H1 (cell line): ENCODE measurements at regions not wholly inside any gene's neighbourhood (a gene's known extent, or its start where the extent isn't known, plus 50 kb on each side); places are given as distances from the start of the nearest gene placed in this dataset.

Experiments used
- EP300 ChIP-seq, 2 experiments: IDR thresholded peaks; 1 replicate in 1 of 2; 2 replicates in 1 of 2; pipeline ENCODE4 v1.6.1; 2011 to 2012; ENCODE audit warnings: low read depth in 2 of 2, low read length in 2 of 2, mild to moderate bottlenecking in 2 of 2, borderline replicate concordance in 1 of 2, inconsistent platforms in 1 of 2, moderate library complexity in 1 of 2
- EZH2 ChIP-seq: fragments of 200-600 bp; sonication (generic); IDR thresholded peaks from 2 replicates; pipeline ENCODE4 v1.7.1; 2012; ENCODE audit warnings: low read depth, mild to moderate bottlenecking, moderate library complexity, low read length, inconsistent platforms; ENCODE audit not compliant: severe bottlenecking
- HDAC2 ChIP-seq, 2 experiments: fragments of 300-600 bp in 1 of 2; sonication (generic) in 1 of 2; IDR thresholded peaks; 2 replicates each; pipeline ENCODE4 v1.6.1; 2011 to 2012; ENCODE audit warnings: low read depth in 2 of 2, low read length in 2 of 2, mild to moderate bottlenecking in 2 of 2, moderate library complexity in 2 of 2, borderline replicate concordance in 1 of 2, inconsistent platforms in 1 of 2
- POLR2AphosphoS5 ChIP-seq: IDR thresholded peaks from 2 replicates; pipeline ENCODE4 v1.6.1; 2011; ENCODE audit warnings: low read depth, low read length
- SRF ChIP-seq: IDR thresholded peaks from 2 replicates; pipeline ENCODE4 v1.6.1; 2011; ENCODE audit warnings: mild to moderate bottlenecking, low read depth, low read length, moderate library complexity
- TF ChIP-seq, protein P1 (sequence below): fragments of 300-600 bp; sonication (generic); IDR thresholded peaks from 2 replicates; pipeline ENCODE4 v1.7.1; 2012; ENCODE audit warnings: low read length, moderate library complexity, mild to moderate bottlenecking, inconsistent platforms; ENCODE audit not compliant: insufficient replicate concordance
- TF ChIP-seq, protein P2 (sequence below): IDR thresholded peaks from 2 replicates; pipeline ENCODE4 v1.6.1; 2012; ENCODE audit warnings: inconsistent platforms
- TF ChIP-seq, protein P3 (sequence below), 3 experiments: IDR thresholded peaks; 1 replicate in 2 of 3; 2 replicates in 1 of 3; pipeline versions ENCODE4 v1.5.1 to v1.6.1; 2011; ENCODE audit warnings: low read length in 3 of 3, mild to moderate bottlenecking in 3 of 3, inconsistent platforms in 2 of 3, low read depth in 1 of 3, moderate library complexity in 1 of 3; ENCODE audit not compliant: insufficient read depth in 1 of 3; ENCODE audit errors: control extremely low read depth in 1 of 3

DNA sequence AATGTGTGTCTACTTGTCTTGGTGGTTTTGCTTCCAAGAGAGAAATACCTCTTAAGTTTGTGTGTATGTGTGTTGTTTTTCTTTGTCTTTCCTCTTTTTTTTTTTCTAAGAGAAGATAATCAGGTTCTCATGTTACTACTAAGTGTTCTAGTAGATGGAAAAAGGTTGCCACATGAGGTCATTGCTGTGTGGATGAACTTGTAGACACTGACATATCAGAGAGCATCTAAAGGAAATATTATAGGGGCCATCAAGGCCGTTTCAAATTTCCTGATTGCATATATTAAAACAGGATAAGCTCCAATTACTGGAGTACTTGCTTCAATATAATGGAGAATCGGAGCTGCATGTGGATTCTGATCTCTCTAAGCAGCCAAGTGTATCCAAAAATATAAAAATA is 747.5 kb downstream of the NR2F2 start (continued):
- TF ChIP-seq, protein P1, sequence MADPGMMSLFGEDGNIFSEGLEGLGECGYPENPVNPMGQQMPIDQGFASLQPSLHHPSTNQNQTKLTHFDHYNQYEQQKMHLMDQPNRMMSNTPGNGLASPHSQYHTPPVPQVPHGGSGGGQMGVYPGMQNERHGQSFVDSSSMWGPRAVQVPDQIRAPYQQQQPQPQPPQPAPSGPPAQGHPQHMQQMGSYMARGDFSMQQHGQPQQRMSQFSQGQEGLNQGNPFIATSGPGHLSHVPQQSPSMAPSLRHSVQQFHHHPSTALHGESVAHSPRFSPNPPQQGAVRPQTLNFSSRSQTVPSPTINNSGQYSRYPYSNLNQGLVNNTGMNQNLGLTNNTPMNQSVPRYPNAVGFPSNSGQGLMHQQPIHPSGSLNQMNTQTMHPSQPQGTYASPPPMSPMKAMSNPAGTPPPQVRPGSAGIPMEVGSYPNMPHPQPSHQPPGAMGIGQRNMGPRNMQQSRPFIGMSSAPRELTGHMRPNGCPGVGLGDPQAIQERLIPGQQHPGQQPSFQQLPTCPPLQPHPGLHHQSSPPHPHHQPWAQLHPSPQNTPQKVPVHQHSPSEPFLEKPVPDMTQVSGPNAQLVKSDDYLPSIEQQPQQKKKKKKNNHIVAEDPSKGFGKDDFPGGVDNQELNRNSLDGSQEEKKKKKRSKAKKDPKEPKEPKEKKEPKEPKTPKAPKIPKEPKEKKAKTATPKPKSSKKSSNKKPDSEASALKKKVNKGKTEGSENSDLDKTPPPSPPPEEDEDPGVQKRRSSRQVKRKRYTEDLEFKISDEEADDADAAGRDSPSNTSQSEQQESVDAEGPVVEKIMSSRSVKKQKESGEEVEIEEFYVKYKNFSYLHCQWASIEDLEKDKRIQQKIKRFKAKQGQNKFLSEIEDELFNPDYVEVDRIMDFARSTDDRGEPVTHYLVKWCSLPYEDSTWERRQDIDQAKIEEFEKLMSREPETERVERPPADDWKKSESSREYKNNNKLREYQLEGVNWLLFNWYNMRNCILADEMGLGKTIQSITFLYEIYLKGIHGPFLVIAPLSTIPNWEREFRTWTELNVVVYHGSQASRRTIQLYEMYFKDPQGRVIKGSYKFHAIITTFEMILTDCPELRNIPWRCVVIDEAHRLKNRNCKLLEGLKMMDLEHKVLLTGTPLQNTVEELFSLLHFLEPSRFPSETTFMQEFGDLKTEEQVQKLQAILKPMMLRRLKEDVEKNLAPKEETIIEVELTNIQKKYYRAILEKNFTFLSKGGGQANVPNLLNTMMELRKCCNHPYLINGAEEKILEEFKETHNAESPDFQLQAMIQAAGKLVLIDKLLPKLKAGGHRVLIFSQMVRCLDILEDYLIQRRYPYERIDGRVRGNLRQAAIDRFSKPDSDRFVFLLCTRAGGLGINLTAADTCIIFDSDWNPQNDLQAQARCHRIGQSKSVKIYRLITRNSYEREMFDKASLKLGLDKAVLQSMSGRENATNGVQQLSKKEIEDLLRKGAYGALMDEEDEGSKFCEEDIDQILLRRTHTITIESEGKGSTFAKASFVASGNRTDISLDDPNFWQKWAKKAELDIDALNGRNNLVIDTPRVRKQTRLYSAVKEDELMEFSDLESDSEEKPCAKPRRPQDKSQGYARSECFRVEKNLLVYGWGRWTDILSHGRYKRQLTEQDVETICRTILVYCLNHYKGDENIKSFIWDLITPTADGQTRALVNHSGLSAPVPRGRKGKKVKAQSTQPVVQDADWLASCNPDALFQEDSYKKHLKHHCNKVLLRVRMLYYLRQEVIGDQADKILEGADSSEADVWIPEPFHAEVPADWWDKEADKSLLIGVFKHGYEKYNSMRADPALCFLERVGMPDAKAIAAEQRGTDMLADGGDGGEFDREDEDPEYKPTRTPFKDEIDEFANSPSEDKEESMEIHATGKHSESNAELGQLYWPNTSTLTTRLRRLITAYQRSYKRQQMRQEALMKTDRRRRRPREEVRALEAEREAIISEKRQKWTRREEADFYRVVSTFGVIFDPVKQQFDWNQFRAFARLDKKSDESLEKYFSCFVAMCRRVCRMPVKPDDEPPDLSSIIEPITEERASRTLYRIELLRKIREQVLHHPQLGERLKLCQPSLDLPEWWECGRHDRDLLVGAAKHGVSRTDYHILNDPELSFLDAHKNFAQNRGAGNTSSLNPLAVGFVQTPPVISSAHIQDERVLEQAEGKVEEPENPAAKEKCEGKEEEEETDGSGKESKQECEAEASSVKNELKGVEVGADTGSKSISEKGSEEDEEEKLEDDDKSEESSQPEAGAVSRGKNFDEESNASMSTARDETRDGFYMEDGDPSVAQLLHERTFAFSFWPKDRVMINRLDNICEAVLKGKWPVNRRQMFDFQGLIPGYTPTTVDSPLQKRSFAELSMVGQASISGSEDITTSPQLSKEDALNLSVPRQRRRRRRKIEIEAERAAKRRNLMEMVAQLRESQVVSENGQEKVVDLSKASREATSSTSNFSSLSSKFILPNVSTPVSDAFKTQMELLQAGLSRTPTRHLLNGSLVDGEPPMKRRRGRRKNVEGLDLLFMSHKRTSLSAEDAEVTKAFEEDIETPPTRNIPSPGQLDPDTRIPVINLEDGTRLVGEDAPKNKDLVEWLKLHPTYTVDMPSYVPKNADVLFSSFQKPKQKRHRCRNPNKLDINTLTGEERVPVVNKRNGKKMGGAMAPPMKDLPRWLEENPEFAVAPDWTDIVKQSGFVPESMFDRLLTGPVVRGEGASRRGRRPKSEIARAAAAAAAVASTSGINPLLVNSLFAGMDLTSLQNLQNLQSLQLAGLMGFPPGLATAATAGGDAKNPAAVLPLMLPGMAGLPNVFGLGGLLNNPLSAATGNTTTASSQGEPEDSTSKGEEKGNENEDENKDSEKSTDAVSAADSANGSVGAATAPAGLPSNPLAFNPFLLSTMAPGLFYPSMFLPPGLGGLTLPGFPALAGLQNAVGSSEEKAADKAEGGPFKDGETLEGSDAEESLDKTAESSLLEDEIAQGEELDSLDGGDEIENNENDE = no peak
- TF ChIP-seq POLR2AphosphoS5 (no peak), EZH2 (no peak), HDAC2 (IDR thresholded peaks at IDR 0.05; ENCODE audit: borderline replicate concordance in 1 of 2, low read depth in 2 of 2, low read length in 2 of 2) (no peak), SRF (no peak), EP300 (IDR thresholded peaks at IDR 0.05; ENCODE audit: borderline replicate concordance in 1 of 2, low read depth in 2 of 2, low read length in 2 of 2) (no peak)
- TF ChIP-seq, protein P2, sequence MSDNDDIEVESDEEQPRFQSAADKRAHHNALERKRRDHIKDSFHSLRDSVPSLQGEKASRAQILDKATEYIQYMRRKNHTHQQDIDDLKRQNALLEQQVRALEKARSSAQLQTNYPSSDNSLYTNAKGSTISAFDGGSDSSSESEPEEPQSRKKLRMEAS = no peak
- TF ChIP-seq, protein P3, sequence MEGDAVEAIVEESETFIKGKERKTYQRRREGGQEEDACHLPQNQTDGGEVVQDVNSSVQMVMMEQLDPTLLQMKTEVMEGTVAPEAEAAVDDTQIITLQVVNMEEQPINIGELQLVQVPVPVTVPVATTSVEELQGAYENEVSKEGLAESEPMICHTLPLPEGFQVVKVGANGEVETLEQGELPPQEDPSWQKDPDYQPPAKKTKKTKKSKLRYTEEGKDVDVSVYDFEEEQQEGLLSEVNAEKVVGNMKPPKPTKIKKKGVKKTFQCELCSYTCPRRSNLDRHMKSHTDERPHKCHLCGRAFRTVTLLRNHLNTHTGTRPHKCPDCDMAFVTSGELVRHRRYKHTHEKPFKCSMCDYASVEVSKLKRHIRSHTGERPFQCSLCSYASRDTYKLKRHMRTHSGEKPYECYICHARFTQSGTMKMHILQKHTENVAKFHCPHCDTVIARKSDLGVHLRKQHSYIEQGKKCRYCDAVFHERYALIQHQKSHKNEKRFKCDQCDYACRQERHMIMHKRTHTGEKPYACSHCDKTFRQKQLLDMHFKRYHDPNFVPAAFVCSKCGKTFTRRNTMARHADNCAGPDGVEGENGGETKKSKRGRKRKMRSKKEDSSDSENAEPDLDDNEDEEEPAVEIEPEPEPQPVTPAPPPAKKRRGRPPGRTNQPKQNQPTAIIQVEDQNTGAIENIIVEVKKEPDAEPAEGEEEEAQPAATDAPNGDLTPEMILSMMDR (IDR thresholded peaks at IDR 0.05; ENCODE audit: control extremely low read depth in 1 of 3, insufficient read depth in 1 of 3, low read depth in 1 of 3, low read length in 3 of 3) = no peak
